ENCODE measurements at regions not wholly inside any gene's neighbourhood (a gene's known extent, or its start where the extent isn't known, plus 50 kb on each side); places are given as distances from the start of the nearest gene placed in this dataset.

GRCh38 chr2:19774805-19775176, 127.0 kb downstream of the TTC32 start:
- Histone ChIP-seq H3K4me3 (no peak overlapping the region), H3K27me3 (replicated peaks in 1 of 7) (no peaks in the 10 kb centered on the region), H3K36me3 (no peaks in the 10 kb centered on the region), H3K9me3 (no peaks in the 10 kb centered on the region), H3K27ac (no peak overlapping the region), H3K4me1 (no peaks in the 10 kb centered on the region)
- TF ChIP-seq POLR2A (IDR thresholded peaks at IDR 0.05) (no peak), CTCF (IDR thresholded peaks at IDR 0.05 in 8 of 11, conservative IDR thresholded peaks at IDR 0.05 in 3 of 11) (no peak), POLR2AphosphoS5 (IDR thresholded peaks at IDR 0.05) (no peak)
- no peak for DNase-seq
- intact Hi-C loops (cut with DNase I; ENCODE audit: low total_unique reads), result no loop called here
- 78 to 89% (median 81%) methylated on average over 3 of the region's 3 CpGs for WGBS, 5 donors

- Histone ChIP-seq H3K4me3 (no peak overlapping the region), H3K27me3 (replicated peaks in 1 of 7) (no peaks in the 10 kb centered on the region), H3K36me3 (no peaks in the 10 kb centered on the region), H3K4me1 (no peaks in the 10 kb centered on the region), H3K9me3 (no peaks in the 10 kb centered on the region), H3K27ac (no peak overlapping the region)
- DNase-seq, result no peak
- 76 to 86% (median 82%) methylated on average over 4 of the region's 4 CpGs for WGBS, 5 donors
- TF ChIP-seq POLR2A (IDR thresholded peaks at IDR 0.05) (no peak), CTCF (IDR thresholded peaks at IDR 0.05 in 8 of 11, conservative IDR thresholded peaks at IDR 0.05 in 3 of 11) (no peak), POLR2AphosphoS5 (IDR thresholded peaks at IDR 0.05) (no peak)
- intact Hi-C loops (cut with DNase I; ENCODE audit: low total_unique reads), result no loop called here
Observed at GRCh38 chr2:19772981-19773380, 128.8 kb downstream of the TTC32 start.

GRCh38 chr2:19769513-19769912, 132.3 kb downstream of the TTC32 start:
- Histone ChIP-seq H3K4me3 (no peak overlapping the region), H3K27me3 (replicated peaks in 1 of 7) (no peaks in the 10 kb centered on the region), H3K4me1 (no peaks in the 10 kb centered on the region), H3K36me3 (no peaks in the 10 kb centered on the region), H3K9me3 (peaks cover 0 to 8% (median 0%) of the 10 kb centered on the region in 8 donors), H3K27ac (no peak overlapping the region)
- TF ChIP-seq POLR2A (IDR thresholded peaks at IDR 0.05), result no peak
- no peak for TF ChIP-seq POLR2AphosphoS5 (IDR thresholded peaks at IDR 0.05)
- no peak for TF ChIP-seq CTCF (IDR thresholded peaks at IDR 0.05 in 8 of 11, conservative IDR thresholded peaks at IDR 0.05 in 3 of 11)
- intact Hi-C loops (cut with DNase I; ENCODE audit: low total_unique reads), result no loop called here
- no peak for DNase-seq

- intact Hi-C loops (cut with DNase I; ENCODE audit: low total_unique reads), result no loop called here
- DNase-seq, result no peak
- peaks cover 0 to 8% (median 0%) of the 10 kb centered on the region in 8 donors for H3K9me3 ChIP-seq
- no peaks in the 10 kb centered on the region for H3K4me1 ChIP-seq
- no peaks in the 10 kb centered on the region for H3K27me3 ChIP-seq (replicated peaks in 1 of 7)
- no peaks in the 10 kb centered on the region for H3K36me3 ChIP-seq
- WGBS, 5 donors, result 0 to 89% (median 45%) methylated on average over 1 of the region's 1 CpG
- H3K27ac ChIP-seq, result no peak overlapping the region
- H3K4me3 ChIP-seq, result no peak overlapping the region
- TF ChIP-seq POLR2AphosphoS5 (IDR thresholded peaks at IDR 0.05) (no peak), POLR2A (IDR thresholded peaks at IDR 0.05) (no peak)
Observed at GRCh38 chr2:19767899-19768298, 133.9 kb downstream of the TTC32 start.

GRCh38 chr2:19764998-19765397, 136.8 kb downstream of the TTC32 start:
- intact Hi-C loops (cut with DNase I; ENCODE audit: low total_unique reads), result no loop called here
- Histone ChIP-seq H3K27ac (no peak overlapping the region), H3K27me3 (replicated peaks in 1 of 7) (no peaks in the 10 kb centered on the region), H3K36me3 (no peaks in the 10 kb centered on the region), H3K4me1 (no peaks in the 10 kb centered on the region), H3K9me3 (peaks cover 0 to 8% (median 0%) of the 10 kb centered on the region in 8 donors), H3K4me3 (no peak overlapping the region)
- no peak for TF ChIP-seq POLR2A (IDR thresholded peaks at IDR 0.05)
- 71 to 95% (median 91%) methylated on average over 6 of the region's 6 CpGs for WGBS, 5 donors
- no peak for DNase-seq
